ENCODE measurements at regions not wholly inside any gene's neighbourhood (a gene's known extent, or its start where the extent isn't known, plus 50 kb on each side); places are given as distances from the start of the nearest gene placed in this dataset.

DNA sequence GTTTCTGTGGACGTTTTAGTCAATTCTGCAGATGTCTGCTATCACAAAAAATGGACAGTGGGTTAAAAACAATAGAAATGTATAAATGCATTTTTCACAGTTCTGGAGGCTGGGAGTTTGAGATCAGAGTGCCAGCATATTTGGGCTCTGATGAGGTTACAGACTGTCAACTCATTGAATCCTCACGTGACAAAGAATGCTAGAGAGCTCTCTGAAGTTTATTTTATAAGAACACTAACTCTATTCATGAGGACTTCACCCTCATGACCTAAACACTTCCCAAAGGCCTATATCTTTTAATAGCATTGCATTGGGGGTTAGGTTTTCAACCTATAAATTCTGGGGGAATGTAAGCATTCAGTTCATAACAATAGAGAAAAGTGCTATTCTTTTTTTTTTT, 182.6 kb upstream of the SLITRK3 start:
- no peak for ATAC-seq
- Histone ChIP-seq H3K4me2 (ENCODE audit: low read depth, low read length) (no peak overlapping the region), H3K79me2 (ENCODE audit: insufficient read depth, low read length) (no peaks in the 10 kb centered on the region), H3K4me1 (ENCODE audit: insufficient read depth, low read length) (no peaks in the 10 kb centered on the region), H3K27me3 (ENCODE audit: control insufficient read depth in 1 of 2, insufficient read depth in 2 of 2, low read length in 2 of 2) (no peaks in the 10 kb centered on the region), H2AFZ (ENCODE audit: low read length) (no peak overlapping the region), H4K20me1 (ENCODE audit: insufficient read depth, low read length) (no peaks in the 10 kb centered on the region), H3K27ac (ENCODE audit: extremely low read length, insufficient read depth, low read length) (no peak overlapping the region), H3K9ac (ENCODE audit: insufficient read depth, low read depth, low read length) (no peak overlapping the region), H3K36me3 (replicated peaks in 1 of 2; ENCODE audit: control insufficient read depth in 1 of 2, insufficient read depth in 2 of 2, low read length in 2 of 2) (no peaks in the 10 kb centered on the region), H3K9me3 (ENCODE audit: low read length) (no peaks in the 10 kb centered on the region), H3K4me3 (replicated peaks in 1 of 3; ENCODE audit: insufficient read depth in 1 of 3, low read depth in 2 of 3, low read length in 3 of 3) (no peak overlapping the region)
- intact Hi-C loops (cut with micrococcal nuclease; ENCODE audit: unreplicated experiment) (no loop called here), in situ Hi-C loops (cut with HindIII; ENCODE audit: extremely low pct_ligation_motif_present, low pct_unique_long_range_greater_than_20kb) (no loop called here)
- no TSS peak for BruUV-seq (replicated peaks)
- no peak for TF ChIP-seq THAP11 (CRISPR knock-in tag; IDR thresholded peaks at IDR 0.05)
- TF ChIP-seq, protein P1, sequence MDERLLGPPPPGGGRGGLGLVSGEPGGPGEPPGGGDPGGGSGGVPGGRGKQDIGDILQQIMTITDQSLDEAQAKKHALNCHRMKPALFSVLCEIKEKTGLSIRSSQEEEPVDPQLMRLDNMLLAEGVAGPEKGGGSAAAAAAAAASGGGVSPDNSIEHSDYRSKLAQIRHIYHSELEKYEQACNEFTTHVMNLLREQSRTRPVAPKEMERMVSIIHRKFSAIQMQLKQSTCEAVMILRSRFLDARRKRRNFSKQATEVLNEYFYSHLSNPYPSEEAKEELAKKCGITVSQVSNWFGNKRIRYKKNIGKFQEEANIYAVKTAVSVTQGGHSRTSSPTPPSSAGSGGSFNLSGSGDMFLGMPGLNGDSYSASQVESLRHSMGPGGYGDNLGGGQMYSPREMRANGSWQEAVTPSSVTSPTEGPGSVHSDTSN (CRISPR knock-in tag; IDR thresholded peaks at IDR 0.05) = no peak
- TF ChIP-seq RFX3 (CRISPR knock-in tag; IDR thresholded peaks at IDR 0.05) = no peak
- TF ChIP-seq, protein P2, sequence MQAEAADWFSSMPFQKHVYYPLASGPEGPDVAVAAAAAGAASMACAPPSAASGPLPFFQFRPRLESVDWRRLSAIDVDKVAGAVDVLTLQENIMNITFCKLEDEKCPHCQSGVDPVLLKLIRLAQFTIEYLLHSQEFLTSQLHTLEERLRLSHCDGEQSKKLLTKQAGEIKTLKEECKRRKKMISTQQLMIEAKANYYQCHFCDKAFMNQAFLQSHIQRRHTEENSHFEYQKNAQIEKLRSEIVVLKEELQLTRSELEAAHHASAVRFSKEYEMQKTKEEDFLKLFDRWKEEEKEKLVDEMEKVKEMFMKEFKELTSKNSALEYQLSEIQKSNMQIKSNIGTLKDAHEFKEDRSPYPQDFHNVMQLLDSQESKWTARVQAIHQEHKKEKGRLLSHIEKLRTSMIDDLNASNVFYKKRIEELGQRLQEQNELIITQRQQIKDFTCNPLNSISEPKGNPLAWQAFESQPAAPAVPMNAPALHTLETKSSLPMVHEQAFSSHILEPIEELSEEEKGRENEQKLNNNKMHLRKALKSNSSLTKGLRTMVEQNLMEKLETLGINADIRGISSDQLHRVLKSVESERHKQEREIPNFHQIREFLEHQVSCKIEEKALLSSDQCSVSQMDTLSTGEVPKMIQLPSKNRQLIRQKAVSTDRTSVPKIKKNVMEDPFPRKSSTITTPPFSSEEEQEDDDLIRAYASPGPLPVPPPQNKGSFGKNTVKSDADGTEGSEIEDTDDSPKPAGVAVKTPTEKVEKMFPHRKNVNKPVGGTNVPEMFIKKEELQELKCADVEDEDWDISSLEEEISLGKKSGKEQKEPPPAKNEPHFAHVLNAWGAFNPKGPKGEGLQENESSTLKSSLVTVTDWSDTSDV (CRISPR knock-in tag; IDR thresholded peaks at IDR 0.05) = no peak
- TF ChIP-seq KLF16 (CRISPR knock-in tag; IDR thresholded peaks at IDR 0.05) = no peak
- TF ChIP-seq FOXK2 (IDR thresholded peaks at IDR 0.05) = no peak
- TF ChIP-seq, protein P3, sequence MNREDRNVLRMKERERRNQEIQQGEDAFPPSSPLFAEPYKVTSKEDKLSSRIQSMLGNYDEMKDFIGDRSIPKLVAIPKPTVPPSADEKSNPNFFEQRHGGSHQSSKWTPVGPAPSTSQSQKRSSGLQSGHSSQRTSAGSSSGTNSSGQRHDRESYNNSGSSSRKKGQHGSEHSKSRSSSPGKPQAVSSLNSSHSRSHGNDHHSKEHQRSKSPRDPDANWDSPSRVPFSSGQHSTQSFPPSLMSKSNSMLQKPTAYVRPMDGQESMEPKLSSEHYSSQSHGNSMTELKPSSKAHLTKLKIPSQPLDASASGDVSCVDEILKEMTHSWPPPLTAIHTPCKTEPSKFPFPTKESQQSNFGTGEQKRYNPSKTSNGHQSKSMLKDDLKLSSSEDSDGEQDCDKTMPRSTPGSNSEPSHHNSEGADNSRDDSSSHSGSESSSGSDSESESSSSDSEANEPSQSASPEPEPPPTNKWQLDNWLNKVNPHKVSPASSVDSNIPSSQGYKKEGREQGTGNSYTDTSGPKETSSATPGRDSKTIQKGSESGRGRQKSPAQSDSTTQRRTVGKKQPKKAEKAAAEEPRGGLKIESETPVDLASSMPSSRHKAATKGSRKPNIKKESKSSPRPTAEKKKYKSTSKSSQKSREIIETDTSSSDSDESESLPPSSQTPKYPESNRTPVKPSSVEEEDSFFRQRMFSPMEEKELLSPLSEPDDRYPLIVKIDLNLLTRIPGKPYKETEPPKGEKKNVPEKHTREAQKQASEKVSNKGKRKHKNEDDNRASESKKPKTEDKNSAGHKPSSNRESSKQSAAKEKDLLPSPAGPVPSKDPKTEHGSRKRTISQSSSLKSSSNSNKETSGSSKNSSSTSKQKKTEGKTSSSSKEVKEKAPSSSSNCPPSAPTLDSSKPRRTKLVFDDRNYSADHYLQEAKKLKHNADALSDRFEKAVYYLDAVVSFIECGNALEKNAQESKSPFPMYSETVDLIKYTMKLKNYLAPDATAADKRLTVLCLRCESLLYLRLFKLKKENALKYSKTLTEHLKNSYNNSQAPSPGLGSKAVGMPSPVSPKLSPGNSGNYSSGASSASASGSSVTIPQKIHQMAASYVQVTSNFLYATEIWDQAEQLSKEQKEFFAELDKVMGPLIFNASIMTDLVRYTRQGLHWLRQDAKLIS (CRISPR knock-in tag; IDR thresholded peaks at IDR 0.05) = no peak
- TF ChIP-seq ZNF746 (CRISPR knock-in tag; IDR thresholded peaks at IDR 0.05) = no peak
- no peak for TF ChIP-seq ONECUT2 (CRISPR knock-in tag; IDR thresholded peaks at IDR 0.05)
- no peak for TF ChIP-seq KAT8 (CRISPR knock-in tag; IDR thresholded peaks at IDR 0.05)
- TF ChIP-seq, protein P4, sequence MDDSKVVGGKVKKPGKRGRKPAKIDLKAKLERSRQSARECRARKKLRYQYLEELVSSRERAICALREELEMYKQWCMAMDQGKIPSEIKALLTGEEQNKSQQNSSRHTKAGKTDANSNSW (CRISPR knock-in tag; IDR thresholded peaks at IDR 0.05; ENCODE audit: borderline replicate concordance) = no peak
- TF ChIP-seq, protein P5, sequence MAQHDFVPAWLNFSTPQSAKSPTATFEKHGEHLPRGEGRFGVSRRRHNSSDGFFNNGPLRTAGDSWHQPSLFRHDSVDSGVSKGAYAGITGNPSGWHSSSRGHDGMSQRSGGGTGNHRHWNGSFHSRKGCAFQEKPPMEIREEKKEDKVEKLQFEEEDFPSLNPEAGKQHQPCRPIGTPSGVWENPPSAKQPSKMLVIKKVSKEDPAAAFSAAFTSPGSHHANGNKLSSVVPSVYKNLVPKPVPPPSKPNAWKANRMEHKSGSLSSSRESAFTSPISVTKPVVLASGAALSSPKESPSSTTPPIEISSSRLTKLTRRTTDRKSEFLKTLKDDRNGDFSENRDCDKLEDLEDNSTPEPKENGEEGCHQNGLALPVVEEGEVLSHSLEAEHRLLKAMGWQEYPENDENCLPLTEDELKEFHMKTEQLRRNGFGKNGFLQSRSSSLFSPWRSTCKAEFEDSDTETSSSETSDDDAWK (CRISPR knock-in tag; IDR thresholded peaks at IDR 0.05) = no peak
- no peak for TF ChIP-seq ZMYM4 (CRISPR knock-in tag; IDR thresholded peaks at IDR 0.05)
- TF ChIP-seq ZNF350 (CRISPR knock-in tag; IDR thresholded peaks at IDR 0.05; ENCODE audit: borderline replicate concordance, low read depth) = no peak
- FAIRE-seq = no peak
- ChIA-PET POLR2A (no interaction called here), CTCF (ENCODE audit: low intra/inter-chr PET ratio, low total read pairs) (no interaction called here)
- WGBS (ENCODE audit: low lambda C conversion rate) = 0% methylated on average over 2 of the region's 2 CpGs
- DNase-seq (ENCODE audit: low spot score) = no peak
